ENCODE measurements at regions not wholly inside any gene's neighbourhood (a gene's known extent, or its start where the extent isn't known, plus 50 kb on each side); places are given as distances from the start of the nearest gene placed in this dataset.
A peak's percentile ranks its signal among the peaks of the same experiment; 100 is the strongest.

GRCh38 chr3:178267158-178267844 is 268.9 kb upstream of the KCNMB2 start:
- Histone ChIP-seq H3K27ac (ENCODE audit: low read depth in 1 of 3, low read length in 2 of 3) (no peak overlapping the region), H3K4me3 (ENCODE audit: low read depth in 1 of 3, low read length in 3 of 3) (no peak overlapping the region), H3K4me1 (ENCODE audit: control insufficient read depth in 3 of 3, insufficient read depth in 2 of 3, low read depth in 1 of 3, low read length in 2 of 3) (peaks cover 0 to 3% (median 0%) of the 10 kb centered on the region in 3 donors), H3K36me3 (ENCODE audit: control insufficient read depth in 3 of 3, insufficient read depth in 2 of 3, low read depth in 1 of 3, low read length in 3 of 3) (no peaks in the 10 kb centered on the region), H3K9me3 (ENCODE audit: control insufficient read depth in 2 of 2, insufficient read depth in 1 of 2, low read depth in 1 of 2, low read length in 1 of 2) (no peaks in the 10 kb centered on the region), H3K27me3 (ENCODE audit: control insufficient read depth in 3 of 3, insufficient read depth in 3 of 3, low read length in 3 of 3) (no peaks in the 10 kb centered on the region)
- WGBS, 3 donors = 59 to 67% (median 64%) methylated on average over 1 of the region's 1 CpG
- DNase-seq (no peak), FAIRE-seq (no peak)

GRCh38 chr3:178270838-178271237 is 265.4 kb upstream of the KCNMB2 start:
- FAIRE-seq (no peak), DNase-seq (no peak)
- 95 to 96% (median 96%) methylated on average over 4 of the region's 4 CpGs for WGBS, 3 donors
- Histone ChIP-seq H3K36me3 (ENCODE audit: control insufficient read depth in 3 of 3, insufficient read depth in 2 of 3, low read depth in 1 of 3, low read length in 3 of 3) (no peaks in the 10 kb centered on the region), H3K4me1 (ENCODE audit: control insufficient read depth in 3 of 3, insufficient read depth in 2 of 3, low read depth in 1 of 3, low read length in 2 of 3) (peaks cover 0 to 4% (median 0%) of the 10 kb centered on the region in 3 donors), H3K27me3 (ENCODE audit: control insufficient read depth in 3 of 3, insufficient read depth in 3 of 3, low read length in 3 of 3) (no peaks in the 10 kb centered on the region), H3K4me3 (ENCODE audit: low read depth in 1 of 3, low read length in 3 of 3) (no peak overlapping the region), H3K27ac (ENCODE audit: low read depth in 1 of 3, low read length in 2 of 3) (no peak overlapping the region), H3K9me3 (ENCODE audit: control insufficient read depth in 2 of 2, insufficient read depth in 1 of 2, low read depth in 1 of 2, low read length in 1 of 2) (no peaks in the 10 kb centered on the region)

- FAIRE-seq (no peak), DNase-seq (no peak)
- Histone ChIP-seq H3K36me3 (ENCODE audit: control insufficient read depth in 3 of 3, insufficient read depth in 2 of 3, low read depth in 1 of 3, low read length in 3 of 3) (no peaks in the 10 kb centered on the region), H3K4me3 (ENCODE audit: low read depth in 1 of 3, low read length in 3 of 3) (no peak overlapping the region), H3K4me1 (ENCODE audit: control insufficient read depth in 3 of 3, insufficient read depth in 2 of 3, low read depth in 1 of 3, low read length in 2 of 3) (peaks cover 0 to 8% (median 0%) of the 10 kb centered on the region in 3 donors), H3K27ac (ENCODE audit: low read depth in 1 of 3, low read length in 2 of 3) (no peak overlapping the region), H3K27me3 (ENCODE audit: control insufficient read depth in 3 of 3, insufficient read depth in 3 of 3, low read length in 3 of 3) (no peaks in the 10 kb centered on the region), H3K9me3 (ENCODE audit: control insufficient read depth in 2 of 2, insufficient read depth in 1 of 2, low read depth in 1 of 2, low read length in 1 of 2) (no peaks in the 10 kb centered on the region)
- 78% methylated on average over 3 of the region's 3 CpGs for WGBS, 3 donors
Observed at GRCh38 chr3:178271740-178272387, 264.4 kb upstream of the KCNMB2 start.

- DNase-seq = no peak
- H3K27ac ChIP-seq (ENCODE audit: low read depth in 1 of 3, low read length in 2 of 3) = no peak overlapping the region
- WGBS, 3 donors = 88 to 95% (median 90%) methylated on average over 3 of the region's 3 CpGs
- peaks cover 0 to 15% (median 0%) of the 10 kb centered on the region in 3 donors for H3K4me1 ChIP-seq (ENCODE audit: control insufficient read depth in 3 of 3, insufficient read depth in 2 of 3, low read depth in 1 of 3, low read length in 2 of 3)
- H3K36me3 ChIP-seq (ENCODE audit: control insufficient read depth in 3 of 3, insufficient read depth in 2 of 3, low read depth in 1 of 3, low read length in 3 of 3) = no peaks in the 10 kb centered on the region
- FAIRE-seq = no peak
- H3K27me3 ChIP-seq (ENCODE audit: control insufficient read depth in 3 of 3, insufficient read depth in 3 of 3, low read length in 3 of 3) = no peaks in the 10 kb centered on the region
- H3K9me3 ChIP-seq (ENCODE audit: control insufficient read depth in 2 of 2, insufficient read depth in 1 of 2, low read depth in 1 of 2, low read length in 1 of 2) = no peaks in the 10 kb centered on the region
- H3K4me3 ChIP-seq (ENCODE audit: low read depth in 1 of 3, low read length in 3 of 3) = no peak overlapping the region
Observed at GRCh38 chr3:178272841-178273240, 263.4 kb upstream of the KCNMB2 start.

- DNase-seq (no peak), FAIRE-seq (no peak)
- peaks cover 0 to 3% (median 0%) of the 10 kb centered on the region in 3 donors for H3K36me3 ChIP-seq (ENCODE audit: control insufficient read depth in 3 of 3, insufficient read depth in 2 of 3, low read depth in 1 of 3, low read length in 3 of 3)
- 72 to 82% (median 75%) methylated on average over 4 of the region's 4 CpGs for WGBS, 3 donors
- H3K9me3 ChIP-seq (ENCODE audit: control insufficient read depth in 2 of 2, insufficient read depth in 1 of 2, low read depth in 1 of 2, low read length in 1 of 2) = peaks cover 1 to 10% of the 10 kb centered on the region in 2 donors
- H3K27ac ChIP-seq (ENCODE audit: low read depth in 1 of 3, low read length in 2 of 3) = no peak overlapping the region
- peaks cover 0 to 21% (median 0%) of the 10 kb centered on the region in 3 donors for H3K4me1 ChIP-seq (ENCODE audit: control insufficient read depth in 3 of 3, insufficient read depth in 2 of 3, low read depth in 1 of 3, low read length in 2 of 3)
- no peak overlapping the region for H3K4me3 ChIP-seq (ENCODE audit: low read depth in 1 of 3, low read length in 3 of 3)
- no peaks in the 10 kb centered on the region for H3K27me3 ChIP-seq (ENCODE audit: control insufficient read depth in 3 of 3, insufficient read depth in 3 of 3, low read length in 3 of 3)
Observed at GRCh38 chr3:178274711-178275110, 261.5 kb upstream of the KCNMB2 start.

- DNase-seq (peak in 1 of 2 donors; percentile 43), FAIRE-seq (no peak)
- H3K27ac ChIP-seq (ENCODE audit: low read depth in 1 of 3, low read length in 2 of 3) = no peak overlapping the region
- no peak overlapping the region for H3K4me3 ChIP-seq (ENCODE audit: low read depth in 1 of 3, low read length in 3 of 3)
- peaks cover 0 to 3% (median 0%) of the 10 kb centered on the region in 3 donors for H3K36me3 ChIP-seq (ENCODE audit: control insufficient read depth in 3 of 3, insufficient read depth in 2 of 3, low read depth in 1 of 3, low read length in 3 of 3)
- H3K27me3 ChIP-seq (ENCODE audit: control insufficient read depth in 3 of 3, insufficient read depth in 3 of 3, low read length in 3 of 3) = no peaks in the 10 kb centered on the region
- H3K9me3 ChIP-seq (ENCODE audit: control insufficient read depth in 2 of 2, insufficient read depth in 1 of 2, low read depth in 1 of 2, low read length in 1 of 2) = peaks cover 1 to 11% of the 10 kb centered on the region in 2 donors
- peaks cover 0 to 21% (median 0%) of the 10 kb centered on the region in 3 donors for H3K4me1 ChIP-seq (ENCODE audit: control insufficient read depth in 3 of 3, insufficient read depth in 2 of 3, low read depth in 1 of 3, low read length in 2 of 3)
Observed at GRCh38 chr3:178275311-178275710, 260.9 kb upstream of the KCNMB2 start.

- Histone ChIP-seq H3K27me3 (ENCODE audit: control insufficient read depth in 3 of 3, insufficient read depth in 3 of 3, low read length in 3 of 3) (no peaks in the 10 kb centered on the region), H3K36me3 (ENCODE audit: control insufficient read depth in 3 of 3, insufficient read depth in 2 of 3, low read depth in 1 of 3, low read length in 3 of 3) (peaks cover 0 to 3% (median 0%) of the 10 kb centered on the region in 3 donors), H3K9me3 (ENCODE audit: control insufficient read depth in 2 of 2, insufficient read depth in 1 of 2, low read depth in 1 of 2, low read length in 1 of 2) (peaks cover 1 to 11% of the 10 kb centered on the region in 2 donors), H3K27ac (ENCODE audit: low read depth in 1 of 3, low read length in 2 of 3) (no peak overlapping the region), H3K4me1 (ENCODE audit: control insufficient read depth in 3 of 3, insufficient read depth in 2 of 3, low read depth in 1 of 3, low read length in 2 of 3) (peaks cover 0 to 21% (median 0%) of the 10 kb centered on the region in 3 donors), H3K4me3 (ENCODE audit: low read depth in 1 of 3, low read length in 3 of 3) (no peak overlapping the region)
- 79 to 84% (median 81%) methylated on average over 2 of the region's 2 CpGs for WGBS, 3 donors
- DNase-seq (no peak), FAIRE-seq (no peak)
Observed at GRCh38 chr3:178275793-178276192, 260.4 kb upstream of the KCNMB2 start.

- Histone ChIP-seq H3K4me3 (ENCODE audit: low read depth in 1 of 3, low read length in 3 of 3) (no peak overlapping the region), H3K4me1 (ENCODE audit: control insufficient read depth in 3 of 3, insufficient read depth in 2 of 3, low read depth in 1 of 3, low read length in 2 of 3) (peaks cover 0 to 21% (median 0%) of the 10 kb centered on the region in 3 donors), H3K9me3 (ENCODE audit: control insufficient read depth in 2 of 2, insufficient read depth in 1 of 2, low read depth in 1 of 2, low read length in 1 of 2) (peaks cover 1 to 11% of the 10 kb centered on the region in 2 donors), H3K27me3 (ENCODE audit: control insufficient read depth in 3 of 3, insufficient read depth in 3 of 3, low read length in 3 of 3) (no peaks in the 10 kb centered on the region), H3K27ac (ENCODE audit: low read depth in 1 of 3, low read length in 2 of 3) (peak overlapping the region; percentile 60 to 91 (median 71)), H3K36me3 (ENCODE audit: control insufficient read depth in 3 of 3, insufficient read depth in 2 of 3, low read depth in 1 of 3, low read length in 3 of 3) (peaks cover 0 to 3% (median 0%) of the 10 kb centered on the region in 3 donors)
- WGBS, 3 donors = 18 to 68% (median 26%) methylated on average over 2 of the region's 2 CpGs
- FAIRE-seq (peak; percentile 62), DNase-seq (peak; percentile 75 to 82)
Observed at GRCh38 chr3:178277605-178278004, 258.6 kb upstream of the KCNMB2 start.

Data from small intestine (tissue), 7 donors.